HG03103 (cell line): ENCODE measurements at regions not wholly inside any gene's neighbourhood (a gene's known extent, or its start where the extent isn't known, plus 50 kb on each side); places are given as distances from the start of the nearest gene placed in this dataset.
"Not testable (repeated sequence)": the region's sequence is repeated elsewhere in the genome, so short reads cannot be mapped to it uniquely, and the experiment has no call there.

ENCODE experiments used
- ATAC-seq: cut with Tn5 transposase; IDR thresholded peaks from one replicate; pipeline ENCODE4 v1.9.1; 2021; ENCODE audit warnings: low read depth; ENCODE audit not compliant: unreplicated experiment

DNA sequence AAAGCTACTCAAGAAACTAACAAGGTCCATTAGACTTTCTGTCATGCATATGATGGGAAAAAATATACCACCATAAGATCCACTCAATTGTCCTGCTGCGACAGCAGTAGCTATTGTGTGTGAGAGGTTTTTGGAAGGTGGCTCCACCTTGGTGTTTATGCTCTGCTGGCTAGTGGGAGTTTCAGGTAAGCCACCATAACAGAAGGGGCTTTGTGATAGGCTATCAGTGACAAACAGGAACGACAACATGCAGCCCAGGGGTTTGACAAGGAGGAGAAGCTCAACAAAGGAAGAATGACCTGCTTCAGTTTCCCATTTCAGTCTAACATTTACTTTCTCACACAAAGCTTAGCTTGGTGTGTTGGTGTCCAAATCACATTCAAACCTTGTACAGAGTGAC is 182.6 kb downstream of the ATOH1 start:
- ATAC-seq, result no peak

DNA sequence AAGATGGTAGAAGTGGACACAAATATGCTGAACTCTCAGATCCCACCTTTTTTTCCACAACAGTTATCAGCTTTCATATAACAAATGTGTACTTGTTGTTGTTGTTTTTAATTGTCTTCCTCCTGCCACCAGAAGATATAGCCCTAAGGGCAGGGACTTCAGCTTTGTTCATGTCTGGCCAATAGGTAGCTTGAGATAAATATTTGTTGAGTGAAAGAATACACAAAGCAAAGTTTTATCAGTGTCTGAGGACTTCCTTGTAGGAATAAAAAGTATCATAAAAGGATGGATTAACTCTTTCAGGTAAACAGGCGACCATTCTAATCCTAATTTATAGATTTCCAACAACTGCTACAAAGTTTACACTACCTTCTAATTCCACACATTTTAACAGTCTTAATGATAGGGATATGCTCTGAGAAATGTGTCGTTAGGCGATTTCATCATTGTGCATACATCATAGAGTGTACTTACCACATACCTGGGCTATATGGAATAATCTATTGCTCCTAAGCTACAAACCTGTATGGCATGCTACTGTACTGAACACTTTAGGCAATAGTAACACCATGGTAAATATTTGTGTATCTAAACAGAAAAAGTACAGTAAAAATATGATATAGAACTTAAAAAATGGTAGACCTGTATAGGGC is 186.1 kb downstream of the ATOH1 start:
- no peak for ATAC-seq

DNA sequence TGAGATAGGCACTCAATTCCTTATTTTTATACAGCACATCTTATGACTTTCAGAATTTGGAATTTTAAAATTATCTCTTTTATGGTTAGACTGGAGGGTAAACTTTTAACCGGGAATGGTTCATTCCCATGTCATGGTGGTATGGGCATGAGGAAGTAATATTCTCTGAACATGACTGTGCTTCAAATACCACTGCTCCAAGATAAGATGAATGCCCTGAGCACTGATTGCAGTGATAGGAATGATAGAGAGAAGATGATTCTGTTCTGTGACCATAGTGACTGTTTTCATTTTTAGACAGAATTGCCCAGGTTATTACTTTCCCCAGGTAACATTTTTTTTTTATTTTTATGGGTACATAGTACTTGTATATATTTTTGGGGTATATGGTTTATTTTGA is 187.4 kb downstream of the ATOH1 start:
- ATAC-seq, result no peak

DNA sequence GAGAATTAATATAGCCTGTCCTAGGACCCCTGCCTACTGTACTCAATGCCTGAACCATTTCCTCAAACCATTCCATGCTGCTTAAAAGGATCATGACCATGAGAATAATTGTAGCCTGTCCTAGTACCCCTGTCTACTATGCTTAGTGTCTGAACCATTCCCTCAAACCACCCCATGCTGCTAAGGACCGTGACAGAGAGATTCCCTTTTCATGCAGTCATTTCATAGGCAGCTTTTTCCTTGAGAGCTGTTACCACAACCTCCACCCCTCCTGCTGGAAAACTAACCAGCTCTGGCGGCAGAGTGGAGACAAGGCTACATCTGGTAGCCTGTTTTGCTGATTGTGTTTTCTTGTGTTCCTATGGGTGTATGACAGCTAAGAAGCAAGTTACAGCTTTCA is 174.9 kb upstream of the SMARCAD1 start:
- no peak for ATAC-seq

DNA sequence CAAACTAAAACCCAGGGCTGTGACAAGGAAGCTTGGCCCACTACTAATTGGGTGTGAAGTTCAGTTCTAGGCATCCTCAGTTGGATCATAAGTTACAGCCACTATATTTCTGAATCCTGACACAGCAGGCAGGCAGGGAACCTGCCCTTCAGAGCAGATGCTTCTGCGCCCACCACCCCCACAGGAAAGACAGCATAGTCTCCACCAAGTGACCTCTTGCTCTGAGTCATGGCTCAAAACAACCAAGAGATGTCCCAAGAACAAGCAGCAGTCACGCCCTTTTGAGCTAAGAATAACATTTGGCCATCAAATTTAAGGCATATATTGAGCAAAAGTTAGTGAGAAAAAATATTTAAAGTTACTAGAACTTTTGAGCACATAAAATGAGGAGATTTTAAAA is 170.7 kb upstream of the SMARCAD1 start:
- peak; percentile 76 for ATAC-seq

DNA sequence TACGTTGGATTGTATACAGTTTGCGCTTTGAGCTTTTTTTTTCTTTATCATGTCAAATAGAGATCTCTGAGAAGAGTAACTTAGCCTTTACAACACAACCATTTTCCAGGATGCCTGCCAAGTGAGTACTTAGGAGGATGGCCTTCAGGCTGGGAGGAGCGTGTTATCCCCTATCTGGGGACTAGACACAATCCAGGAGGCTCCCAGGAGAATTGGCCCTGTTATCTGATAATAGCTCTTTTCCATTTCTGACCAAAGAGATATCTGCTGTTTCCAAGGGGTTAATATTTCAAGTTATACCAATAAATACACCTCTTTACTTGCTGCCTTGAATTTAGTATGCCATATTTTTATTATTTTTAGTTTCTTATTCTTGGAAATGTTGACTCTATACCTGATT is 169.5 kb upstream of the SMARCAD1 start:
- ATAC-seq, result no peak

DNA sequence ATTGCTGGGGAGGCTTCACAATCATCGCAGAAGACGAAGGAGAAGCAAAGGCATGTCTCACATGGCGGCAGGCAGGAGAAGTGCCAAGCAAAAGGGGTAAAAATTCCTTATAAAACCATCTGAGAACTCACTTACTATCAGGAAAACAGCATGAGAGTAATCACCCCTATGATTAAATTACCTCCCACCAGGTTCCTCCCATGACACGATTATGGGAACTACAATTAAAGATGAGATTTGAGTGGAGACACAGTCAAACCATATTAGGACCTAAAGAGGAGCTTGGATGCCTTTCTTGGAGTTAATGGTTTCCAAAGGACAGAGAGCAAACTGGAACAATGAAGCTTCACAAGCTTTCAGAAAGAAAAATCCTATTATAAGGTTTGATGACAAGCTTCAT is 168.4 kb upstream of the SMARCAD1 start:
- ATAC-seq, result no peak

DNA sequence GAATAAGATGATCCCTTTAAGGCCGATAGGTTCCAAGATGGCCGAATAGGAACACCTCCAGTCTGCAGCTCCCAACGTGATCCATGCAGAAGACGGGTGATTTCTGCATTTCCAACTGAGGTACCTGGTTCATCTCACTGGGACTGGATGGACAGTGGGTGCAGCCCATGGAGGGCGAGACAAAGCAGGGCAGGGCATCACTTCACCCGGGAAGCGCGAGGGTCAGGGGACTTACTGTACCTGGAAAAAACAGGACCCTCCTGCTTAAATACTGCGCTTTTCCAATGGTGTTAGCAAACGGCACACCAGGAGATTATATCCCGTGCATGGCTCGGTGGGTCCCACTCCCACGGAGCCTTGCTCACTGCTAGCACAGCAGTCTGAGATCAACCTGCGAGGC is 163.2 kb upstream of the SMARCAD1 start:
- ATAC-seq, result not testable (repeated sequence)

DNA sequence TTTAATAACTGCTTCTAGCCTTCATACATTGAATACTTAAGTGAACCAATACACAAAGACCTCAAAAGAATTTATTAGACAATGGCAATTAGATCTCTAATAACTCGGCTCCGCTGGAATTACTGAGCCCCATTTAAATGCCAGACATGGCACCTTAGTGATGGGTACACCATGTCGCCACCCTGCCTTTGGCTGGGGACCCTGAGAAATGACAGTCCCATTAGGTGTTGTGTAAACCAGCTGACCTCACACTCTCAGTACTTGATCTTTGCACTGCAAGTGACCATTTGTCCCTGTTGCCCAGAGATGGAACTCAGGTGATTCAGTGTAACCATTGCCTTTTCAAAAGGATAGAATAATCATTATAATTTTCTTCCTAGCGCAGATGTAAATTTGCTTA is 144.6 kb upstream of the SMARCAD1 start:
- no peak for ATAC-seq

DNA sequence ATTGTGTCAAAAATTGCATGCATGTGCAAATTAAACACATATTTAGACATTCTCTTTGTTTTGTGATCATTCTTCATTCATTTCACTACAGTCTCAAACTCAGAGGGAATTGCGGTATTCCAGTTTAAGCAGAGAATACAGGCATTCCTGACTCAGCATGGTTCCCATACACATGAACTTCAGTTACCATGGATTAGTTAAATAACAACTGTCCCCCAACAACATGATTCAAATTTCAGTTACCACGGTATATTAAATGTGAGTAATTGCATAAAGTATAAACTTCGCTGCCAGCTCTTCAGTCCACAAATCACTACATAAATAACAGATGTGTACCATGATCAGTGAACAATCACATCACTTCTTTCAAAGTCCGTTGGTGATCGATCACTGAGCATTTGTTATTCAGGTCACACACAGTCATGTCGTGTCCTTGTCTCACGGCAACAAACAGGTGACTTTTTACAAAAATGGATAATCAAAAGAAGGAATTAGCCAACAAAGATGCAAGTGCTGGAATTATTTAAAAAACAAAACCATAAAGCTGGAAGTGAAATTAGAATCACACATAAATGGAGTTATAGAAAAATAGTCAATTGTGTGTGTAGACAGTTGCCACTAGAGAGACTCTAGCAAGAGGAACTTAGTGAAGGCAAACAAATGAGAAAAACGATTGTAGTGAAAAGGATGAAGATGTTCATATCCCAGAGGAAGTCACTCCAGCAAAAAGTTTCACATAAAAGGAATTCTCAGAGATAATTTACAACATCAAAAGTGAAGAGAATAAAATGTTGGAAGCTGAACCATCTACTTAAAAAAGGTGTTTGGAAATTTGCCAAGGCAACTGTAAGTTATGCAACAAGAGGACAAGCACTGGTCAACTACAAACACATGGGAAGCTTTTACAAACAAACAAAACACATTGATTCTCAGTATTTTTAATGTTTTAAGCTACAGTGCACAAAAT is 138.6 kb upstream of the SMARCAD1 start:
- ATAC-seq, result no peak

DNA sequence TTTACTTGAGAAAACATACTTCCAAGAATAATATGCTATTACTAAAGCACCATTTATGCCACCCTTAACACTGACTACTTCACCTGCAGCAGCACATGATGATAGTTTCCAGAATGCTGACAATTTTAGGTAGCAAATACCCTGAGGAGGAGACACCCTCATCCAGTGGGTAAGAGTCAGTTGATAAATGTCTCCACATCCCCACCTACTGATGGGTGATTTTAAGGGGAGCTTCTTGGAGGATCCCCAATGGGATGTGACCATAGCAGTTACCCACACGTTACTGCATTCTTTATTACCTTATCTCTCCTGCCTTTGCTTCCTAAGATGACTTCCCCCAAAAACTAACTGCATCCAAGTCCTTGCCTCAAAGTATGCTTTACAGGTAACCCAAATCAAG is 131.2 kb upstream of the SMARCAD1 start:
- no peak for ATAC-seq

DNA sequence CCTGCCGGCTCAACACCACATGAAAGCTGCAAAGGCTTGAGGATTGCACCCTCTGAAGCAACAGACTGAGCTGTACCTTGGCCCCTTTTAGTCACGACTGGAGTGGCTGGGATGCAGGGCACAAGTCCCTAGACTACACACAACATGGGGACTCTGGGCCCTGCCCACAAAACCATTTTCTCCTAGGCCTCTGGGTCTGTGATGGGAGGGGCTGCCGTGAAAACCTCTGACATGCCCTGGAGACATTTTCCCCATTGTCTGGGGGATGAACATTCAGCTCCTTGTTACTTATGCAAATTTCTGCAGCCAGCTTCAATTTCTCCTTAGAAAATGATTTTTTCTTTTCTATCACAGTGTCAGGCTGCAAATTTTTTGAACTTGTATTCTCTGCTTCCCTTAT is 123.5 kb upstream of the SMARCAD1 start:
- ATAC-seq, result no peak

DNA sequence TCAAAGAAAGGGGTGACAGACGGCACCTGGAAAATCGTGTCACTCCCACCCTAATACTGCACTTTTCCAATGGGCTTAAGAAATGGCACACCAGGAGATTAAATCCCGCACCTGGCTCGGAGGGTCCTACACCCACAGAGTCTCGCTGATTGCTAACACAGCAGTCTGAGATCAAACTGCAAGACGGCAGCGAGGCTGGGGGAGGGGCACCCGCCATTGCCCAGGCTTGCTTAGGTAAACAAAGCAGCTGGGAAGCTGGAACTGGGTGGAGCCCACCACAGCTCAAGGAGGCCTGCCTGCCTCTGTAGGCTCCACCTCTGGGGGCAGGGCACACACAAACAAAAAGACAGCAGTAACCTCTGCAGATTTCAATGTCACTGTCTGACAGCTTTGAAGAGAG is 108.5 kb upstream of the SMARCAD1 start:
- ATAC-seq, result not testable (repeated sequence)

DNA sequence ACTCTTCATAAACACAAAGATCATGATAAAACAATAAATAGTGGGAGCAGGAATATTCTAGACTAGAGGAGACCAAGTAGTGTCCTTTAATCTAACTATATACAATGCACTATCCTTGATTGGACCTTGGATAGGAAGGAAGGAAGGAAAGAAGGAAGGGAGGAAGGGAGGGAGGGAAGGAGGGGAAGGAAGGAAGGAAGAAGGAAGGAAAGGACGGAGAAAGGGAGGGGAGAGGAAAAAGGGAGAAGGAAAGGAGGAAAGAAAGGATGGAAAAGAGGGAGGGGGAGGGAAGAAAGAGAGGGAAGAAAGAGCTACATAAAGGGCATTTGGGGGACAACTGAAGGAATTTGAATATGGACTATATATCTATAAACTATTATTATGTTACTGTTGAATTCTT is 95.0 kb upstream of the SMARCAD1 start:
- ATAC-seq, result no peak

DNA sequence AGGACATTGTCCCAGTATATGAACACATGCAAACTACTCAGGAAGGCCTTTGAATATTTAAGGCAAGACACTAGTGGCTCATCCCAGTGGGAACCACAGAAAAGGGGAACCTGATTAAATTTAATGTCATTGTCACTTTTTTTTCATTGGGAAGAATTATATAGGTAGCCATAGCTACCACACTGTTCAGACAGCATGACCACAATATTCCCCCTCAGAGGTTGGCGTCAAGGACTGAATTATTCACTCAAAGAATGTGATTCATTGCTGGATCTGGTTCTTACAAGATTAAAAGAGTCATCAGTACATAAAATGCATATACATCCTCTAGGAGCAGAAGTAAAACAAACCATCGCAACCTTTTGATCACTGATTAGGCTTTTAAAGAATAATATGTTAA is 92.0 kb upstream of the SMARCAD1 start:
- ATAC-seq, result no peak

DNA sequence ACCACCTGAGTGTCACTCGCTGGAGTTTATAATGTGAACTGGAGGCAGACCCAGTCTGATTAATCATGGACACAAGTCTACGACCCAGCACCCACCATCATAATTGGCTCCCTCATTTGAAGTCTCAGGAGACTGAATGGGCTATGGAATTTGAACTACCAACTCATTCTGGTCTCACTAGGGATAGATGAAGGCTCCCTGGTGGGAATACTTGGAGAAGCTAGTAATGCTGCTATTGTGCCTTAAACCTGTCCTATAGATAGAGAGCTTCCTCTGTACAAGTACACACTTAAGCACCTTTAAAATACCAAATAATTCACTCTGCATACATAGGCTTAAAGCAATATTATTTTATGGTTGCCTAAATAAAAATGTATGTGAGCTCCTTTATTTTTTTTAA is 90.8 kb upstream of the SMARCAD1 start:
- ATAC-seq, result no peak

DNA sequence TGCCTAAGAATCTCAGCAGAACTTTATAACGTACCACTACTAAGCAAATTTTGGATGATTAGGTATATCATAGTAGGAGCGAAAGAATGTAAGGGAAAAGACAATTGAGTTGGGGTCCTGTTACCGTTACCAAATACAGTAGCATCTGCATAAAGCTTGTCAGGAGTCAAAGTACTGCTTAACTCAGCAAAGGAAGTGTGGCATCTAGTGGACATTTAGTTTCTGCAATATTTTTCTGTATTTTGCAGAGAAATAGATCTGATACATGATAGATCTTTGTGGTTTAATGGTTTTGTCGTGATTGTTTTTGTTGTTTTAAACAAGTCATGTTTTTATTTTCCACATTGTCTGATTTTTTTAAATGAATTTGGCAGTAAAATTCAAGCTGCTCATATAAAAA is 81.0 kb upstream of the SMARCAD1 start:
- ATAC-seq, result no peak

DNA sequence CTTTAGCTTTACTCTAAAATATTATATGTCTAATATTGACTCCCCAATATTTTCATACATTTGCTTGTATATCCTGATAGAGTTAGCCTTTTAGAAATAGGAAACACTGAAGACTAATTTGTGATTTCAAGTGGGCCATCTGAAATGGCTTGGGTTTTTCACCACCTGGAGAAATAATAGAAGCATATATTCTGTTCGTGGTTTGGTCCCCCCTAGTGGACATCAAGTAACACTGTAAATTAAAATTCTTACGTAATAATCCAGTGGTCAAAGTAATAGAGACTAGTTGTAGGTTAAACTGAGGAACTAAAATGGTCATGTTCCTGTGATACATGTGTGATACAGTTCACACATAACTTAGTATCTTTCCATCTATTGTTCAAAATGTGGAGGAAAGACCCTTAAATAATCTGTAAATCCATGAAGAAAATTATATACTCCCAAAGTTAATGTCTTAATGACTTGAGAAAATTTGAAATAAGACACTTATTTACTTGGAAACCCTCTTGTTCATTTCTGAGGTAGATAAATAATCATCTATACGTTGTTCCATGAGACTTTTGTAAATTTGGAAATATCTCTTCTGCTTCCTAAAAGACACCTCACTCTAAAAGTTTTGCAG is 79.8 kb upstream of the SMARCAD1 start:
- peak; percentile 64 for ATAC-seq

DNA sequence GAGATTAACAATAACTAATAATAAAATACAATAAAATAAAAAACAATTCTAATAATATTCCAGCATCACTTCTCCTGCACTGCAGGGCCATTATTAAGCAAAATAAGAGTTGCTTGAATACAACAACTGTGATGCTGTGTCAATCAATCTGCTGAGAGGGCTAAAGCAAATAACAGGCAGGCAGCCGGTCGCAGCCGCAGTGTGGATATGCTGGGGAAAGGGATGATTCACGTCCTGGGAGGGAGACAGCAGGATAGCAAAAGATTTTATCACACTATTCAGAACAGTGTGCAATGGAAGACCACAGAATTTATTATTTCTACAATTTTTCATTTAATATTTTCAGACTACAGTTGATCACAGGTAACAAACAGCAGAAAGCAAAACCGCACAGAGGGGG is 76.5 kb upstream of the SMARCAD1 start:
- no peak for ATAC-seq

DNA sequence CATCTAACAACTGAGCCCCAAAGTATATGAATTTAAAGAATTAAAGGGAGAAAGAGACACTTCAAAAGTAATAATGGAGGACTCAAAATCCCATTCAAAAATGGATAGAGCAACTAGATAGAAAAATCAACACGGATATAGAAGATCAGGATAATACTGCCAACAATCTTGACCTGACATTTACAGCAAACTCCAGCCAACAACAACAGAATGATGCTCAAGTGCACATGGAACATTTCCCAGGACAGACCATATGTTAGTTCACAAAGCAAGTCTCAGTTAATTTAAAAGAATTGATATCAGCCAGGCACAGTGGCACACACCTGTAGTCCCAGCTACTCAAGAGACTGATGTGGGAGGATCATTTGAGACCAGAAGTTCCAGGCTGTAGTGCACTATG is 72.0 kb upstream of the SMARCAD1 start:
- ATAC-seq, result no peak

DNA sequence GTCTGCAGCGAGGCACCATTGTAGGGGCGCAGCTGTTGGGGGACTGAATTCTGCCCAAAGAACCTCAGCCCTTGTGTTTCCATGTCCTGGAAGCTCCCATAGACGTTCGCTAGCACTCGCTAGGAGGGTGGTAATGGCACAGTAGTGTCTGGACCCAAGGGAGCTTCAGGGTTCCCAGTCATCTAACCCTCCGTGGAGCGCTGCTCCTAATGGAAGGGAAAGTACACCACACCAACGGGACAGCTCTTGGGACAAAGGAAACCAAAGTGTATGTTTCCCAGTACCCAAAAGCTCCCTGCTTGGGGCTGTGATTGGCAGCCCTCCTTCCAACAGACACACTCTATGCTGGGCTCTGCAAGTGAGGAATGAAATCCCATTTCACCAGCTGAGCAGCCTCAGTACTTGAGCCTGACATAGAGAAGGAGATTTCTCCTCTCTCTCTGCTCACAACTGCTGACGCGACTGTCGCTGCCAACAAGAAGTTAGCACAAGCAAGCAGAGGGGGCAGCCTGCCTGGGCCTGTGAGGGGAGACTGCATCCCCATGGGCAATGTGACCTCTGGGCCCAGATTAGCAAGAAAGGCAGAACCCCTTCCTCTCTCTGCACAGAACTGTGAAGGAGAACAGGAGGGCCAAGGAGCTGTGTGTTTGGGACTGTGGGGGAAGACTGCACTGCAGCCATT is 67.6 kb upstream of the SMARCAD1 start:
- no peak for ATAC-seq
